GM12878 (cell line): ENCODE measurements at regions not wholly inside any gene's neighbourhood (a gene's known extent, or its start where the extent isn't known, plus 50 kb on each side); places are given as distances from the start of the nearest gene placed in this dataset.

ENCODE experiments used
- ATAC-seq: fragments of 200-7000 bp; cut with Tn5 transposase; 3 replicates; pipeline ENCODE4 v1.9.1; 2020; ENCODE audit warnings: mild to moderate bottlenecking, moderate library complexity
- BruUV-seq: library from RNA; stranded (reverse); fragments of 400-500 nt; replicated peaks from 2 replicates; lab custom pipeline; 2021; lab: Mats Ljungman, UMichigan
- CTCF ChIA-PET: fragments of 300-600 bp; sonication (Branson Sonifier 250); formaldehyde crosslinking; extraction: SDS; loops from one replicate; lab custom pipeline; 2021; ENCODE audit warnings: inconsistent platforms; lab: Yijun Ruan, JAX
- POLR2A ChIA-PET: fragments of 350-600 bp; formaldehyde crosslinking; extraction: SDS; loops from one replicate; lab custom pipeline; 2021; ENCODE audit warnings: inconsistent platforms; lab: Charles Lee
- RAD21 ChIA-PET: fragments of 300-600 bp; sonication (Branson Sonifier 250); formaldehyde crosslinking; loops from one replicate; lab custom pipeline; 2023; ENCODE audit warnings: antibody characterized with exemption; ENCODE audit not compliant: unreplicated experiment; lab: Charles Lee
- SMC1A ChIA-PET: fragments of 300-600 bp; sonication (Branson Sonifier 250); formaldehyde crosslinking; loops from one replicate; lab custom pipeline; 2023; ENCODE audit not compliant: unreplicated experiment, uncharacterized antibody; lab: Charles Lee
- DNase-seq: peaks from one replicate; pipeline ENCODE4 v3.0.0-alpha.2; 2011; ENCODE audit warnings: low read depth, low spot score
- FAIRE-seq: peaks from 3 replicates; lab custom pipeline; 2011; peaks lifted over from hg19 to GRCh38; lab: Jason Lieb, UNC
- H2AFZ ChIP-seq: 2 replicates; pipeline ENCODE4 v1.6.0; 2011; ENCODE audit warnings: low read depth, low read length, control low read depth; ENCODE audit not compliant: control insufficient read depth
- H3K27ac ChIP-seq: 2 replicates; pipeline ENCODE4 v1.5.1; 2011; ENCODE audit warnings: control low read depth; ENCODE audit not compliant: control insufficient read depth, insufficient read depth
- H3K27me3 ChIP-seq, 2 experiments: replicated peaks in 1 of 2; 2 replicates each; pipeline versions ENCODE4 v1.6.0 to v1.6.1; 2011; ENCODE audit warnings: low read length in 1 of 2; ENCODE audit not compliant: control insufficient read depth in 2 of 2, insufficient read depth in 2 of 2
- H3K36me3 ChIP-seq, 2 experiments: 2 replicates each; pipeline ENCODE4 v1.5.1; 2011; ENCODE audit warnings: low read length in 1 of 2; ENCODE audit not compliant: control insufficient read depth in 2 of 2, insufficient read depth in 2 of 2
- H3K4me1 ChIP-seq: 2 replicates; pipeline ENCODE4 v1.6.1; 2011; ENCODE audit warnings: mild to moderate bottlenecking, low read length, moderate library complexity, mixed read lengths; ENCODE audit not compliant: control insufficient read depth, insufficient read depth
- H3K4me2 ChIP-seq: 2 replicates; pipeline ENCODE4 v1.6.0; 2011; ENCODE audit warnings: control low read depth; ENCODE audit not compliant: control insufficient read depth, insufficient read depth
- H3K4me3 ChIP-seq: fragments of 200-600 bp; sonication (generic); 2 replicates; pipeline ENCODE4 v1.5.1; 2016
- H3K79me2 ChIP-seq: 2 replicates; pipeline ENCODE4 v1.6.0; 2011; ENCODE audit warnings: low read length; ENCODE audit not compliant: control insufficient read depth, insufficient read depth
- H3K9ac ChIP-seq: 2 replicates; pipeline ENCODE4 v1.8.0; 2011; ENCODE audit warnings: low read length, control low read depth, mixed read lengths; ENCODE audit not compliant: control insufficient read depth, insufficient read depth
- H3K9me3 ChIP-seq: replicated peaks from 3 replicates; pipeline ENCODE4 v1.5.1; 2011; ENCODE audit warnings: mild to moderate bottlenecking, low read length; ENCODE audit not compliant: control insufficient read depth, insufficient read depth
- H4K20me1 ChIP-seq: 2 replicates; pipeline ENCODE4 v1.6.0; 2011; ENCODE audit not compliant: control insufficient read depth, insufficient read depth
- CBFB ChIP-seq: IDR thresholded peaks from 2 replicates; pipeline ENCODE4 v1.6.1; 2016; ENCODE audit warnings: antibody characterized with exemption, low read depth
- CREB1 ChIP-seq: IDR thresholded peaks from 2 replicates; pipeline ENCODE4 v1.6.1; 2012; ENCODE audit warnings: low read depth, mild to moderate bottlenecking, inconsistent platforms
- ELK1 ChIP-seq: IDR thresholded peaks from 2 replicates; pipeline ENCODE4 v1.6.1; 2012; ENCODE audit warnings: low read depth, low read length, improper control_type of control experiment
- ETV6 ChIP-seq, 2 experiments: fragments of 450-650 bp in 1 of 2; IDR thresholded peaks in 1 of 2; conservative IDR thresholded peaks in 1 of 2; 2 replicates each; pipeline ENCODE4 v1.6.1; 2014; ENCODE audit warnings: antibody characterized with exemption in 1 of 2, borderline replicate concordance in 1 of 2, low read depth in 1 of 2, mild to moderate bottlenecking in 1 of 2, moderate library complexity in 1 of 2
- FOXK2 ChIP-seq: fragments of 450-650 bp; IDR thresholded peaks from 2 replicates; pipeline ENCODE4 v1.6.1; 2017; ENCODE audit warnings: mild to moderate bottlenecking, moderate library complexity
- HCFC1 ChIP-seq: fragments of 150-350 bp; IDR thresholded peaks from 2 replicates; pipeline ENCODE4 v1.6.1; 2014; ENCODE audit warnings: low read length
- HDAC2 ChIP-seq: fragments of 200-600 bp; sonication (generic); IDR thresholded peaks from 2 replicates; pipeline ENCODE4 v1.6.1; 2017
- PAX5 ChIP-seq: IDR thresholded peaks from 2 replicates; pipeline ENCODE4 v1.6.1; 2011; ENCODE audit warnings: low read depth, low read length, borderline replicate concordance
- RCOR1 ChIP-seq: conservative IDR thresholded peaks from 2 replicates; pipeline ENCODE4 v1.6.1; 2012; ENCODE audit warnings: low read depth, low read length, improper control_type of control experiment
- RFX5 ChIP-seq: IDR thresholded peaks from 2 replicates; pipeline ENCODE4 v1.6.1; 2011; ENCODE audit warnings: low read depth, low read length, improper control_type of control experiment
- SUPT20H ChIP-seq: IDR thresholded peaks from 2 replicates; pipeline ENCODE4 v1.6.1; 2011; ENCODE audit warnings: low read depth, mild to moderate bottlenecking, low read length, moderate library complexity, borderline replicate concordance; ENCODE audit not compliant: control insufficient read depth
- TCF7 ChIP-seq: IDR thresholded peaks from 2 replicates; pipeline ENCODE4 v1.6.1; 2014; ENCODE audit warnings: antibody characterized with exemption, borderline replicate concordance
- YBX1 ChIP-seq: fragments of 450-650 bp; IDR thresholded peaks from 2 replicates; pipeline ENCODE4 v1.6.1; 2016; ENCODE audit warnings: antibody characterized with exemption
- WGBS: methylation state at CpG from one replicate; pipeline ENCODE4 v1.1.6; 2016; ENCODE audit warnings: low lambda C conversion rate; ENCODE audit not compliant: insufficient replicate concordance, insufficient coverage; ENCODE audit errors: missing lambda C conversion rate; 5-methylcytosine and 5-hydroxymethylcytosine counted together
- in situ Hi-C: fragments of 300-500 bp; cut with MboI; formaldehyde crosslinking; loops from 9 replicates; pipeline ENCODE4 v1.14.3; 2018; ENCODE audit warnings: mixed read lengths
- intact Hi-C: fragments of 100-400 bp; cut with micrococcal nuclease; formaldehyde crosslinking; loops from one replicate; pipeline ENCODE4 v1.14.2; 2022; ENCODE audit not compliant: unreplicated experiment

DNA sequence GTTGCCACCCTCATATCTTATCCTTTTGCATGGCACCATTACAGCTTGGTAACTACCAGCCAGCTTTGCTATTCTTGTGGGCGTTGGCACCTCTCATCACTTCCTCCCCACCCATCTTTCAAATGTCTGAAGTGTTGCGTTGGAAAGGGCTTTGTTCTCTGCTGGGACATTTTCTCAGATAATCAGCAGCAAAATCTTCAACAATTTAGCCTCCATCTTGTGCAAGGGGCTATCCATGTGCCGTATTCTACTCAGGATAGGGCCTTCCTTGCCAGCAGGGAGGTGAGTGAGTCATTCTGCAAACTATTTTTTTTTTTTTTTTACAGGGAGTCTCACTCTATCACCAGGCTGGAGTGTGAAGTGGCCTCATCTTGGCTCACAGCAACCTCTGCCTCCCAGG, 62.1 kb upstream of the NUDT12 start:
- no peaks in the 10 kb centered on the region for H3K79me2 ChIP-seq
- intact Hi-C loops: no loop called here
- ChIA-PET RAD21 (no interaction called here), POLR2A (no interaction called here)
- TF ChIP-seq CBFB (no peak), TCF7 (no peak), YBX1 (no peak), ELK1 (no peak), RCOR1 (no peak), PAX5 (no peak)
- TF ChIP-seq, all 136 proteins: peak for 0
- Histone ChIP-seq H3K4me1 (no peaks in the 10 kb centered on the region), H3K36me3 (no peaks in the 10 kb centered on the region), H3K27me3 (no peaks in the 10 kb centered on the region), H3K27ac (no peak overlapping the region), H3K9me3 (no peaks in the 10 kb centered on the region), H3K9ac (no peak overlapping the region), H2AFZ (no peak overlapping the region), H3K4me2 (no peak overlapping the region), H4K20me1 (no peaks in the 10 kb centered on the region), H3K4me3 (no peak overlapping the region)
- DNase-seq: no peak
- no peak for FAIRE-seq
- no TSS peak for BruUV-seq
- ChIA-PET CTCF (no interaction called here), SMC1A (no interaction called here)
- 13% methylated on average over 3 of the region's 3 CpGs for WGBS
- ATAC-seq: no peak
- in situ Hi-C loops: no loop called here

- intact Hi-C loops: no loop called here
- Histone ChIP-seq H3K4me2 (no peak overlapping the region), H3K4me1 (no peaks in the 10 kb centered on the region), H4K20me1 (no peaks in the 10 kb centered on the region), H3K36me3 (no peaks in the 10 kb centered on the region), H3K27ac (no peak overlapping the region), H3K79me2 (no peaks in the 10 kb centered on the region), H3K9me3 (no peaks in the 10 kb centered on the region), H2AFZ (no peak overlapping the region), H3K9ac (no peak overlapping the region), H3K4me3 (no peak overlapping the region), H3K27me3 (no peaks in the 10 kb centered on the region)
- POLR2A ChIA-PET: no interaction called here
- no TSS peak for BruUV-seq
- SMC1A ChIA-PET: no interaction called here
- CTCF ChIA-PET: no interaction called here
- in situ Hi-C loops: no loop called here
- TF ChIP-seq SUPT20H (no peak), ETV6 (conservative IDR thresholded peaks at IDR 0.05 in 1 of 2, IDR thresholded peaks at IDR 0.05 in 1 of 2; ENCODE audit: borderline replicate concordance in 1 of 2, low read depth in 1 of 2) (no peak), RFX5 (no peak), HDAC2 (no peak), FOXK2 (no peak), HCFC1 (no peak), CREB1 (no peak), YBX1 (no peak)
- DNase-seq (no peak), FAIRE-seq (no peak), ATAC-seq (no peak)
- RAD21 ChIA-PET: no interaction called here
- 52% methylated on average over 2 of the region's 2 CpGs for WGBS
Measured at GRCh38 chr5:103624035-103624480, 61.5 kb upstream of the NUDT12 start.
